Nucleus accumbens (tissue), 56 donors: ENCODE measurements at regions not wholly inside any gene's neighbourhood (a gene's known extent, or its start where the extent isn't known, plus 50 kb on each side); places are given as distances from the start of the nearest gene placed in this dataset.
A peak's percentile ranks its signal among the peaks of the same experiment; 100 is the strongest.

Source experiments
- DNase-seq, 56 donors: peaks; one replicate each; lab custom pipeline; 2025; lab: John Stamatoyannopoulos, UW

GRCh38 chr11:29959488-29959887 lies 57.3 kb downstream of the KCNA4 start:
- no peak for DNase-seq

GRCh38 chr11:29957431-29957830 lies 59.4 kb downstream of the KCNA4 start:
- no peak for DNase-seq

- no peak for DNase-seq
Measured at GRCh38 chr11:29956076-29956556, 60.7 kb downstream of the KCNA4 start.

- DNase-seq = no peak
Measured at GRCh38 chr11:29943347-29943746, 73.5 kb downstream of the KCNA4 start.

DNA sequence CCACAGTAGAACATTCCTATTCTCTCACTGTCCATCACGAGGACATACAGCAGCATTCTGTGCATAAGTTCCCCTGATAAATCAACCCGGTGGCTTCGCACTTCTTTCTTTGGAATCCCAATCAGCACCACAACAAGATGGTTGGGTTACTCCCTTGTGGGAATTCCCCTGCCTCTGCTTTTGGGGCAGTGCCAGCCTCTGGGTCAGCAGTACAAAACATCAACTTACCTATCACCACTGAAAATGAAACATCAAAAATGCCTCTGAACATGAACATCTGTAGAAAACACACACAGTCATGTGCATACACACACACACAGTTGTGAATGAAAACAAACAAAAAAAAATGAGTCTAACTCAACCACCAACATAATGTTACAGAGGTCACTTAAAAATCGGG lies 79.3 kb downstream of the KCNA4 start:
- DNase-seq = no peak

DNA sequence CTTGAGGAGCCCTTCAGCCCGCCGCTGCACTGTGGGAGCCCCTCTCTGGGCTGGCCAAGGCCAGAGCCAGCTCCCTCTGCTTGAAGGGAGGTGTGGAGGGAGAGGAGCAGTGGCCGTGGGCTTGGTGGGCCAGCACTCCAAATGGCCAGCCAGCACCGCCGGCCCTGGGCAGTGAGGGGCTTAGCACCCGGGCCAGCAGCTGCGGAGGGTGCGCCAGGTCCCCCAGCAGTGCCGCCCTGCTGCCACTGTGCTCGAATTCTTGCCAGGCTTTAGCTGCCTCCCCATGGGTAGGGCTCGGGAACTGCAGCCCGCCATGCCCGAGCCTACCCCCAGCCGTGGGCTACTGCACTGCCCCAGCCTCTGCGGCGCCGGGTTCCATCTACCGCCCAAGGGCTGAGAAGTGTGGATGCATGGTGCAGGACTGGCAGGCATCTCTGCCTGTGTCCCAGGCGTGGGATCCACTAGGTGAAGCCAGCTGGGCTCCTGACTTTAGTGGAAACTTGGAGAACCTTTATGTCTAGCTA lies 82.7 kb downstream of the KCNA4 start:
- no peak for DNase-seq

GRCh38 chr11:29916040-29916439 lies 100.8 kb downstream of the KCNA4 start:
- DNase-seq = peak in 1 of 56 donors; percentile 2

GRCh38 chr11:29914203-29914930 lies 102.5 kb downstream of the KCNA4 start:
- DNase-seq = peak in 1 of 56 donors; percentile 2

- DNase-seq = no peak
Measured at GRCh38 chr11:29913352-29913751, 103.5 kb downstream of the KCNA4 start.

- DNase-seq = no peak
Measured at GRCh38 chr11:29900382-29900781, 116.4 kb downstream of the KCNA4 start.

DNA sequence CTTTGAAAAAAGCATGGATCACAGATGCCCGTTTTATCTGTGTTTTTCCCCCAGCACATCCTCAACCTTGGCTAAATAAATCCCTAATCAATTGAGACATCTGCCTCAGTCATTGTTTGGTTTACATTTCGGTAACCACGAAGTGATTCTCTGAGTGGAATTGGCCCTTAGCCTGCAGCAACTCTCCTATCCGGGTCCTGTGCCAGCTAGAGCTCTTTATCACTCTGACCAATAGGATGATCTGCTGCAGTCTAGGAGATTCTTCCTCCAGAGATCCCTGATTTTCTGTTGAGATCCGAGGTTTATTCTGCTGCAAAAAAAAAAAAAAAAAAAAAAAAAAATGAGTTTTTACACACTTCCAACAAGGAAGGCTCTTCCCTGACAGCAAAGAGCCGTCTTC lies 137.3 kb downstream of the KCNA4 start:
- DNase-seq = no peak

DNA sequence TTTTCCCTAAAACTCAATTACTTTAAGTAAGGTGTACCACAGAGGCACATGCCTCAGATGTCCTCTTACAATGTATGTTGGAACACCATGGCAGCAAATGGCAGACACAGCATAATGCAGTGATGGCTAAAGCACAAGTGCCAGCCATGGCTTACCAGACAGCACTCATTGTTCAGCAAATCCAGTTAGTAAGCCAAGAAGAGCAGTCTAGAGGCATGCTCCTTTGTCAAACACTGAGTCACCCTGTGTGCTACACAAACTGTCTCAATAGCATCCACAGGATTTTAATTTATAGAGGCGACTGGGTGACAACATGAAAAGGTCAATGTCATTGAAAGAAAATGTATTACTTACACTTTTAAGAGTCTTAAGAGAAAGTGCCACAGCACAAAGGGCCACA lies 140.6 kb downstream of the KCNA4 start:
- DNase-seq = no peak

DNA sequence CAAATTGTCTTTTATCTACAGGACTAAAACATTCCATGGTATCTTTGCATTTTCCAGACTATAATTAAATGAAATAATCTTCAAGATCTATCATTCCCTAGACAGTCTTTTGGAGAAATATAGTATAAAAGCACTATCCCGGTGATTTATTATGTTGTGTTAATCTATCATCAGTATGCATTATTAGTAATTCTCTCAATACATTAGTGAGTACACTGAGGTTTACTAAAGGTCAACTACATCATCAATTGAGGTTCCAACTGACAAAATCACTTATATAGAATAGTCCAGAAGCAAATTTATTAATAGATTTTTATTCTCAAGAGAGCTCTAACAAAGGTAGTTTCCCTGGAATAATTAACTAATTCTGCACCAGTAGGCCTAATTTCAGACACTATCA lies 169.6 kb downstream of the KCNA4 start:
- no peak for DNase-seq

DNA sequence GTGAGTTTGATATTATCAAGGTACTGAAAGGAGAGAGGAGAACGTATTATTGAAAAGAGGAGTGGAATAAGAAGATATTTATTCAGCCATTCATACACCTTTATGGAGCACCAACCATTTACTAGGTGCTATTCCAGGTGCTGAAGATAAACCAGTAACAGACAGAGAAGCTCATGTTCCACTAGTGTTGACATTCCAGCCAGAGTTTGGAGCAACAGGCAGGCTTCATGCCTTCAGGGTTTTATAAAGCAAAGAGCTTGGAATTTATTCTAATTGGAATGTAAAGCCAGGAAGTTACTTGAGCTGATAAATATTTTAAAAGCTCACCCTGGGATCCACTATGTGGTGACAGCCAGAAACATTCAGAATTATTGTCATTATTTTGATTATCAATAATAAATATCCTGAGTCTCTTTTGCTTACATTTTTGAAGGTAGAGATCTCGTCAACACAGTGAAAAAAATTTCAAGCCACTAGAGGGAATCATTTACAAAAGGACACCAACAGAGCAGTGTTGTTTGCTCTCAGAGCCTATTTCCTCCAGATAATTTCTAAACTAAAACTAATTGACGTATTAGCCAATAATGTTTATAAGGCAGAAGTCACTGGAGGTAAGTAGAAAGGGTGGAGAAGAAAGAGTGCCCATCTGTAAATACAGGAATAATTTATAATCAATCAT lies 172.0 kb downstream of the KCNA4 start:
- DNase-seq = no peak

DNA sequence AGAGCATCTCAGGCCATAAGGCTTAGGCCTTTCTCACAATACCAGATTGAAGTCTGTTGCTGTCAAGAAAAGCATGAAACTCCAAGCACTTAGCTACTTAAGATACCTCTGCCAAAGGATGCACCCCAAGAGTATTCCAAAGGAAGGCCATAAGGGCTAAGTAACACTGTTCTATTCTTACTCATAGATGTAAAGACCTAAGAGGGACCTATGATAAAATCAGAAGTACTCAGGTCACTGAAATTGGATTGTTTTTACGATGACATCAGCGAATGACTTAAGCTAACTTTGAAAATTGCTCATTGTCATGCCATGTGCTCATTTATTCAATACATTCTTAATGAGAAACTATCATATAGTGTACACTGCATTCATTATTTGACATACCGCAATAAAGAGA lies 172.8 kb downstream of the KCNA4 start:
- DNase-seq = no peak

DNA sequence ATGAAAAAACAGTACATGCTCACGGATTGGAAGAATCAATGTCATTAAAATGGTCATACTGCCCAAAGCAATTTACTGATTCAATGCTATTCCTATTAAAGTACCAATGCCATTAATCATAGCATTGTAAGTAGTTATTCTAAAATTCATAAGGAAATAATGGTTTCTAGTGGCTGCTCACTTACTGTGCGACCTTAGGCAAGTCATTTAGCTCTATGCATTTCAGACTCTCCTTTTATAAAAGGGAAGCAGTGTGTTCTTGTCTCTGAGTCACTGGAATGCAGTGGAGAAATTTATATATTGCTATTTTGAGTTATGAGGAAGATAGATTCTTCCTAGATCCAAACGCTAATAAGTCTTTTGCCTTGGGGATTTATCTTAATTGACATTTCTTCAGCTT lies 174.8 kb downstream of the KCNA4 start:
- no peak for DNase-seq

- no peak for DNase-seq
Measured at GRCh38 chr11:29826878-29827277, 190.0 kb downstream of the KCNA4 start.

DNA sequence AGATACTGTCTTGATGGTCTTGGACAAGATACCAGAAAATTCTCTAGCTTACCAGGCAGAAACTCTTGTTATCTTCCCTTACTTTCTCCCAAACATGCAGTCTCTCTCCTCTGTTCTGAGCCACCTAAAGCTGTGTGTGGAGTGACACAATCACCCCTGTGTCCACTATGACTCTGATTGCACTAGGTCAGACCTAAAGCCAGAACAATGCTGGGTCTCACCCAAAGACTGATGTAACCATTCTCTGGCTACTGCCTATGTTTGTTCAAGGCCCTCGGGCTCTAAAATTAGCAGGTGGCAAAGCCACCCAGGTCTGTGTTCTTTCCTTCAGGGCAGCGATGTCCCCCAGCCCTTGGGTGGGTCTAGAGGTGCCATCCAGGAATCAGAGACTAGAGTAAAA lies 200.5 kb downstream of the KCNA4 start:
- no peak for DNase-seq

GRCh38 chr11:29809121-29809520 lies 207.7 kb downstream of the KCNA4 start:
- DNase-seq = no peak

GRCh38 chr11:29802522-29802921 lies 214.3 kb downstream of the KCNA4 start:
- no peak for DNase-seq

- no peak for DNase-seq
Measured at GRCh38 chr11:29801561-29801960, 215.3 kb downstream of the KCNA4 start.

DNA sequence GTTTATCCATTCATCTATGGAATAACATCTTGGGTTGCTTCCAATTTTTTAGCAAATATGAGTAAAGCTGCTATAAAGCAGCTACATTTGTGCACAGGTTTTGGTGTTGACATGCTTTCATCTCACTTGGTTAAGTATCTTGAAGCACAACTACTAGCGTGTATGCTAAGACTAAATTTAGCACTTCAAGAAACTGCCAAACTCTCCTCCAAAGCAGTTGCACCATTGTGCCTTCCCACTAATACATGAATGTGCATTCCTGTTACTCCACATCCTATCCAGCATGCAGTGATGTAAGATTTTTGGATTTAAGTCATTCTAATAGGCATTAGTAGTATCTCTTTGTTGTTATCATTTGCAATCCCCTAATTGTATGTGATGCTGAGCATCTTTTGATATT lies 230.7 kb downstream of the KCNA4 start:
- DNase-seq = no peak
